ENCODE measurements at regions not wholly inside any gene's neighbourhood (a gene's known extent, or its start where the extent isn't known, plus 50 kb on each side); places are given as distances from the start of the nearest gene placed in this dataset.

- no peak overlapping the region for H2AFZ ChIP-seq (replicated peaks)
- Mint-ChIP-seq H3K36me3 (no peaks in the 10 kb centered on the region), H3K27me3 (ENCODE audit: insufficient read depth, low read depth) (no peaks in the 10 kb centered on the region), H3K27ac (peak overlapping the region; percentile 98), H3K4me1 (peaks cover 37% of the 10 kb centered on the region), H3K4me3 (no peak overlapping the region), H3K9me3 (peaks cover 3% of the 10 kb centered on the region)
- no peaks in the 10 kb centered on the region for H3F3A ChIP-seq (ENCODE audit: low read depth)
- H3K27me3 ChIP-seq = no peaks in the 10 kb centered on the region
- no peaks in the 10 kb centered on the region for H3K9me3 ChIP-seq (ENCODE audit: low read depth)
- no peak overlapping the region for H3K4me2 ChIP-seq
- no peaks in the 10 kb centered on the region for H4K20me1 ChIP-seq (ENCODE audit: low read depth)
- no peak for TF ChIP-seq EZH2phosphoT487 (IDR thresholded peaks at IDR 0.05)
- TF ChIP-seq, protein P1, sequence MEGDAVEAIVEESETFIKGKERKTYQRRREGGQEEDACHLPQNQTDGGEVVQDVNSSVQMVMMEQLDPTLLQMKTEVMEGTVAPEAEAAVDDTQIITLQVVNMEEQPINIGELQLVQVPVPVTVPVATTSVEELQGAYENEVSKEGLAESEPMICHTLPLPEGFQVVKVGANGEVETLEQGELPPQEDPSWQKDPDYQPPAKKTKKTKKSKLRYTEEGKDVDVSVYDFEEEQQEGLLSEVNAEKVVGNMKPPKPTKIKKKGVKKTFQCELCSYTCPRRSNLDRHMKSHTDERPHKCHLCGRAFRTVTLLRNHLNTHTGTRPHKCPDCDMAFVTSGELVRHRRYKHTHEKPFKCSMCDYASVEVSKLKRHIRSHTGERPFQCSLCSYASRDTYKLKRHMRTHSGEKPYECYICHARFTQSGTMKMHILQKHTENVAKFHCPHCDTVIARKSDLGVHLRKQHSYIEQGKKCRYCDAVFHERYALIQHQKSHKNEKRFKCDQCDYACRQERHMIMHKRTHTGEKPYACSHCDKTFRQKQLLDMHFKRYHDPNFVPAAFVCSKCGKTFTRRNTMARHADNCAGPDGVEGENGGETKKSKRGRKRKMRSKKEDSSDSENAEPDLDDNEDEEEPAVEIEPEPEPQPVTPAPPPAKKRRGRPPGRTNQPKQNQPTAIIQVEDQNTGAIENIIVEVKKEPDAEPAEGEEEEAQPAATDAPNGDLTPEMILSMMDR (IDR thresholded peaks at IDR 0.05) = no peak
- TF ChIP-seq EZH2 (IDR thresholded peaks at IDR 0.05) = no peak
- H3K27ac ChIP-seq = no peak overlapping the region
- peaks cover 16% of the 10 kb centered on the region for H3K4me1 ChIP-seq
- DNase-seq (ENCODE audit: low spot score) = no peak
- H3K4me3 ChIP-seq = no peak overlapping the region
- H3K79me2 ChIP-seq (ENCODE audit: low read depth) = no peaks in the 10 kb centered on the region
- no peak overlapping the region for H3K9ac ChIP-seq
- H3K36me3 ChIP-seq = no peaks in the 10 kb centered on the region
These were observed 250.0 kb upstream of the VEPH1 start for GRCh38 chr3:157752956-157753786.

DNA sequence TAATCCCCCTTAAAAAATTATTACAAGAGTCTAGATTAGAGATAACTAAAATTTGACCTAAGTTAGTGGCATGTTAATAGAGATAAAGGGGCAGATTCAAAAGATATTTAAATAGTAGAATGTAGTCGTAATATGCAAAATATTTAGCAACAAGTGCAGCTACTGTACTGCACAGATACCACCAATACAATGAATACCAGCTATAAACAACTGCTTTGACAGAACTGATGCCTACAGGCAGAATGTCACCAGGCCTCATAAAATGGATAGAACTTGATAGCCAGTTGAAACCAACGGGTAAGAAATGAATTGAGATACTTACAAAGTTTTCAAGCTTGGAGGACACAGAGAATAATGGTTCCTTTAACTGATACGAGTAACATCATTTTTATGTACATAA lies 249.3 kb upstream of the VEPH1 start:
- no peak overlapping the region for H3K4me3 ChIP-seq
- no peak overlapping the region for H2AFZ ChIP-seq (replicated peaks)
- Mint-ChIP-seq H3K4me3 (no peak overlapping the region), H3K36me3 (no peaks in the 10 kb centered on the region), H3K27me3 (ENCODE audit: insufficient read depth, low read depth) (no peaks in the 10 kb centered on the region), H3K27ac (no peak overlapping the region), H3K4me1 (peaks cover 37% of the 10 kb centered on the region), H3K9me3 (peaks cover 5% of the 10 kb centered on the region)
- H3K9ac ChIP-seq = no peak overlapping the region
- H3K27ac ChIP-seq = no peak overlapping the region
- no peaks in the 10 kb centered on the region for H3F3A ChIP-seq (ENCODE audit: low read depth)
- no peak for DNase-seq (ENCODE audit: low spot score)
- TF ChIP-seq EZH2phosphoT487 (IDR thresholded peaks at IDR 0.05) = no peak
- TF ChIP-seq, protein P1 (IDR thresholded peaks at IDR 0.05) = no peak
- no peak for TF ChIP-seq EZH2 (IDR thresholded peaks at IDR 0.05)
- no peaks in the 10 kb centered on the region for H3K79me2 ChIP-seq (ENCODE audit: low read depth)
- no peaks in the 10 kb centered on the region for H3K27me3 ChIP-seq
- no peak overlapping the region for H3K4me2 ChIP-seq
- no peaks in the 10 kb centered on the region for H3K36me3 ChIP-seq
- peaks cover 16% of the 10 kb centered on the region for H3K4me1 ChIP-seq
- no peaks in the 10 kb centered on the region for H3K9me3 ChIP-seq (ENCODE audit: low read depth)
- H4K20me1 ChIP-seq (ENCODE audit: low read depth) = no peaks in the 10 kb centered on the region

GRCh38 chr3:157751386-157751785 lies 248.2 kb upstream of the VEPH1 start:
- Histone ChIP-seq H3F3A (ENCODE audit: low read depth) (no peaks in the 10 kb centered on the region), H4K20me1 (ENCODE audit: low read depth) (no peaks in the 10 kb centered on the region), H3K4me2 (no peak overlapping the region), H3K4me3 (no peak overlapping the region), H2AFZ (replicated peaks) (peak overlapping the region; percentile 31), H3K9me3 (ENCODE audit: low read depth) (no peaks in the 10 kb centered on the region), H3K4me1 (peaks cover 16% of the 10 kb centered on the region), H3K36me3 (no peaks in the 10 kb centered on the region), H3K27ac (no peak overlapping the region), H3K79me2 (ENCODE audit: low read depth) (no peaks in the 10 kb centered on the region), H3K9ac (no peak overlapping the region), H3K27me3 (no peaks in the 10 kb centered on the region)
- TF ChIP-seq, protein P1 (IDR thresholded peaks at IDR 0.05) = no peak
- no peak for TF ChIP-seq EZH2 (IDR thresholded peaks at IDR 0.05)
- TF ChIP-seq EZH2phosphoT487 (IDR thresholded peaks at IDR 0.05) = no peak
- Mint-ChIP-seq H3K27ac (no peak overlapping the region), H3K9me3 (peaks cover 5% of the 10 kb centered on the region), H3K27me3 (ENCODE audit: insufficient read depth, low read depth) (peaks cover 2% of the 10 kb centered on the region), H3K4me3 (no peak overlapping the region), H3K4me1 (peaks cover 34% of the 10 kb centered on the region), H3K36me3 (no peaks in the 10 kb centered on the region)
- DNase-seq (ENCODE audit: low spot score) = no peak

Data from neural progenitor cell (in vitro differentiated cells).